Testis (tissue), 2 donors: ENCODE measurements at regions not wholly inside any gene's neighbourhood (a gene's known extent, or its start where the extent isn't known, plus 50 kb on each side); places are given as distances from the start of the nearest gene placed in this dataset.

Source experiments
- DNase-seq: peaks from one replicate; pipeline ENCODE4 v3.0.0-alpha.2; 2019
- H3K27ac ChIP-seq, 2 donors: fragments of 200-600 bp; sonication (generic); one replicate each; pipeline ENCODE4 v1.5.1; 2019
- H3K27me3 ChIP-seq: fragments of 200-600 bp; sonication (generic); one replicate; pipeline ENCODE4 v1.5.1; 2019
- H3K36me3 ChIP-seq: fragments of 200-600 bp; sonication (generic); one replicate; pipeline ENCODE4 v1.5.1; 2017; ENCODE audit warnings: low read depth; ENCODE audit errors: missing control alignments
- H3K4me1 ChIP-seq: fragments of 200-600 bp; sonication (generic); one replicate; pipeline ENCODE4 v1.5.1; 2019
- H3K4me3 ChIP-seq, 2 donors: fragments of 200-600 bp; sonication (generic); one replicate each; pipeline ENCODE4 v1.5.1; 2017 to 2019
- H3K9me3 ChIP-seq: fragments of 200-600 bp; sonication (generic); one replicate; pipeline ENCODE4 v1.5.1; 2017
- CTCF ChIP-seq, 3 experiments: fragments of 450-650 bp in 2 of 3; fragments of 200-600 bp in 1 of 3; sonication (generic) in 1 of 3; IDR thresholded peaks; one replicate each; pipeline ENCODE4 v1.5.1; 2016 to 2019; ENCODE audit warnings: antibody characterized with exemption in 3 of 3, mild to moderate bottlenecking in 2 of 3, moderate library complexity in 1 of 3
- POLR2A ChIP-seq: fragments of 450-650 bp; IDR thresholded peaks from one replicate; pipeline ENCODE4 v1.6.1; 2017; ENCODE audit warnings: antibody characterized with exemption, mild to moderate bottlenecking, moderate library complexity
- WGBS, 2 donors: methylation state at CpG; one replicate each; pipeline ENCODE4 v1.1.5; 2018; 5-methylcytosine and 5-hydroxymethylcytosine counted together
- intact Hi-C: fragments of 100-400 bp; cut with DNase I; formaldehyde crosslinking; loops from one replicate; pipeline ENCODE4 v1.15.1; 2023; ENCODE audit warnings: low total_unique reads

- Histone ChIP-seq H3K4me1 (no peaks in the 10 kb centered on the region), H3K4me3 (no peak overlapping the region), H3K27me3 (no peaks in the 10 kb centered on the region), H3K36me3 (no peaks in the 10 kb centered on the region), H3K9me3 (no peaks in the 10 kb centered on the region), H3K27ac (no peak overlapping the region)
- intact Hi-C loops: no loop called here
- TF ChIP-seq CTCF (IDR thresholded peaks at IDR 0.05) (no peak), POLR2A (no peak)
- DNase-seq: no peak
Observed at GRCh38 chr1:82646336-82646735, 845.6 kb downstream of the ADGRL2 start.

- no peak overlapping the region for H3K27ac ChIP-seq
- H3K36me3 ChIP-seq: no peaks in the 10 kb centered on the region
- H3K27me3 ChIP-seq: no peaks in the 10 kb centered on the region
- no peak overlapping the region for H3K4me3 ChIP-seq
- DNase-seq: no peak
- no peaks in the 10 kb centered on the region for H3K9me3 ChIP-seq
- no peaks in the 10 kb centered on the region for H3K4me1 ChIP-seq
- 89 to 92% methylated on average over 5 of the region's 5 CpGs for WGBS, 2 donors
- intact Hi-C loops: no loop called here
- TF ChIP-seq CTCF (IDR thresholded peaks at IDR 0.05) (no peak), POLR2A (no peak)
Observed at GRCh38 chr1:82644186-82644915, 843.6 kb downstream of the ADGRL2 start.

GRCh38 chr1:82640352-82640751, 839.6 kb downstream of the ADGRL2 start:
- no peak overlapping the region for H3K27ac ChIP-seq
- H3K9me3 ChIP-seq: no peaks in the 10 kb centered on the region
- H3K4me1 ChIP-seq: no peaks in the 10 kb centered on the region
- intact Hi-C loops: no loop called here
- H3K4me3 ChIP-seq: no peak overlapping the region
- no peaks in the 10 kb centered on the region for H3K27me3 ChIP-seq
- H3K36me3 ChIP-seq: no peaks in the 10 kb centered on the region
- no peak for TF ChIP-seq CTCF (IDR thresholded peaks at IDR 0.05)
- no peak for TF ChIP-seq POLR2A
- DNase-seq: no peak
- 86 to 90% methylated on average over 1 of the region's 1 CpG for WGBS, 2 donors

- Histone ChIP-seq H3K4me3 (no peak overlapping the region), H3K36me3 (no peaks in the 10 kb centered on the region), H3K4me1 (no peaks in the 10 kb centered on the region), H3K9me3 (no peaks in the 10 kb centered on the region), H3K27ac (no peak overlapping the region), H3K27me3 (no peaks in the 10 kb centered on the region)
- WGBS, 2 donors: 33 to 47% methylated on average over 1 of the region's 1 CpG
- TF ChIP-seq CTCF (IDR thresholded peaks at IDR 0.05) (no peak), POLR2A (no peak)
- DNase-seq: no peak
- intact Hi-C loops: no loop called here
Observed at GRCh38 chr1:82634266-82634665, 833.5 kb downstream of the ADGRL2 start.

GRCh38 chr1:82632155-82632554, 831.4 kb downstream of the ADGRL2 start:
- no peak for DNase-seq
- TF ChIP-seq POLR2A (no peak), CTCF (IDR thresholded peaks at IDR 0.05) (no peak)
- Histone ChIP-seq H3K4me1 (no peaks in the 10 kb centered on the region), H3K4me3 (no peak overlapping the region), H3K36me3 (no peaks in the 10 kb centered on the region), H3K27ac (no peak overlapping the region), H3K27me3 (no peaks in the 10 kb centered on the region), H3K9me3 (no peaks in the 10 kb centered on the region)
- intact Hi-C loops: no loop called here
- WGBS, 2 donors: 85 to 90% methylated on average over 1 of the region's 1 CpG
